Caco-2 (cell line): ENCODE measurements at regions not wholly inside any gene's neighbourhood (a gene's known extent, or its start where the extent isn't known, plus 50 kb on each side); places are given as distances from the start of the nearest gene placed in this dataset.

Experiments
- BruUV-seq: library from RNA; stranded (reverse); fragments of 400-500 nt; replicated peaks from 2 replicates; lab custom pipeline; 2021; lab: Mats Ljungman, UMichigan
- CTCF ChIA-PET: fragments of 300-600 bp; sonication (Branson Sonifier 250); formaldehyde crosslinking; loops from one replicate; lab custom pipeline; 2022; ENCODE audit warnings: antibody characterized with exemption; lab: Charles Lee
- POLR2A ChIA-PET: fragments of 300-600 bp; sonication (Branson Sonifier 250); formaldehyde crosslinking; loops from one replicate; lab custom pipeline; 2022; ENCODE audit warnings: antibody characterized with exemption; lab: Charles Lee
- DNase-seq, 2 experiments: peaks; one replicate each; pipeline versions ENCODE4 v3.0.0 to v3.0.0-alpha.2; 2020 to 2022
- H3K27me3 ChIP-seq: replicated peaks from 2 replicates; pipeline ENCODE4 v1.6.0; 2011; ENCODE audit warnings: low read length; ENCODE audit not compliant: control insufficient read depth, insufficient read depth
- H3K36me3 ChIP-seq: 2 replicates; pipeline ENCODE4 v1.5.1; 2011; ENCODE audit warnings: low read length; ENCODE audit not compliant: control insufficient read depth, insufficient read depth
- H3K4me1 ChIP-seq: fragments of 250-450 bp; sonication (Bioruptor Pico); 2 replicates; pipeline ENCODE4 v1.5.1; 2020; ENCODE audit warnings: mild to moderate bottlenecking
- H3K4me3 ChIP-seq: 2 replicates; pipeline ENCODE4 v1.5.1; 2011; ENCODE audit warnings: low read depth, mild to moderate bottlenecking, control low read depth, low read length
- H3K9me3 ChIP-seq: fragments of 250-450 bp; sonication (Bioruptor Pico); 2 replicates; pipeline ENCODE4 v1.5.1; 2020; ENCODE audit warnings: mild to moderate bottlenecking, moderate library complexity
- H3K27ac Mint-ChIP-seq: one replicate; pipeline ENCODE4 v1.8.0; 2022; ENCODE audit warnings: mixed read lengths; ENCODE audit not compliant: unreplicated experiment
- H3K27me3 Mint-ChIP-seq: one replicate; pipeline ENCODE4 v1.8.0; 2022; ENCODE audit warnings: mixed read lengths; ENCODE audit not compliant: insufficient read depth, unreplicated experiment
- H3K36me3 Mint-ChIP-seq: one replicate; pipeline ENCODE4 v1.8.0; 2022; ENCODE audit warnings: mild to moderate bottlenecking, mixed read lengths; ENCODE audit not compliant: insufficient read depth, unreplicated experiment
- H3K4me1 Mint-ChIP-seq: one replicate; pipeline ENCODE4 v1.8.0; 2022; ENCODE audit warnings: low read depth, mixed read lengths; ENCODE audit not compliant: unreplicated experiment
- H3K4me3 Mint-ChIP-seq: one replicate; pipeline ENCODE4 v1.8.0; 2022; ENCODE audit warnings: mild to moderate bottlenecking, moderate library complexity, mixed read lengths; ENCODE audit not compliant: unreplicated experiment
- H3K9me3 Mint-ChIP-seq: one replicate; pipeline ENCODE4 v1.8.0; 2022; ENCODE audit warnings: mixed read lengths; ENCODE audit not compliant: unreplicated experiment
- intact Hi-C: fragments of 100-400 bp; cut with micrococcal nuclease; formaldehyde crosslinking; loops from one replicate; pipeline ENCODE4 v1.10.0; 2022; ENCODE audit not compliant: unreplicated experiment
- TF ChIP-seq, protein P1 (sequence below), 2 experiments: fragments of 200-600 bp in 1 of 2; IDR thresholded peaks; 1 replicate in 1 of 2; 2 replicates in 1 of 2; pipeline versions ENCODE4 v1.5.1 to v1.8.0; 2011 to 2022; ENCODE audit warnings: antibody characterized with exemption in 1 of 2, control low read depth in 1 of 2, inconsistent platforms in 1 of 2, low read depth in 1 of 2, low read length in 1 of 2, mild to moderate bottlenecking in 1 of 2, moderate library complexity in 1 of 2; ENCODE audit not compliant: insufficient read depth in 1 of 2, severe bottlenecking in 1 of 2, unreplicated experiment in 1 of 2

DNA sequence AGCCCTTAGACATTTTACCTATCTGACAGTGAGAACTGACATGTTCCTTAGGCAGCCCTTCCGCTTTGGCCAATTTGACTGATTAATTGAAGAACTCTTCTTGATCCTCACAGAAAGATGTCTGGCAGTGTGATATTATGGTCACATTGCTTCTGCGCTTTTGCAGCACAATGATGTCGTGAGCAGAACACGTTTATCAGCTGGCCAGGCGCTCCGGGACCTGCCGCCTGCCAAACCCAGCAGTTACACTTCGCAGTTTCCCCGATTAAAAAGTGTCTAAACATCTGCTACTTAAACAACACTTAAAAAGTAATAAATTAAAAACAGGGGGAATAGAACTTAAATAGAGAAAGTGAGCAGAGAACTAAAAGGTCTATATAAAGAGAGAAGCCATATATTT lies 103.5 kb upstream of the ETS2 start:
- H3K27ac Mint-ChIP-seq: no peak overlapping the region
- no peak overlapping the region for H3K4me3 Mint-ChIP-seq
- TF ChIP-seq, protein P1, sequence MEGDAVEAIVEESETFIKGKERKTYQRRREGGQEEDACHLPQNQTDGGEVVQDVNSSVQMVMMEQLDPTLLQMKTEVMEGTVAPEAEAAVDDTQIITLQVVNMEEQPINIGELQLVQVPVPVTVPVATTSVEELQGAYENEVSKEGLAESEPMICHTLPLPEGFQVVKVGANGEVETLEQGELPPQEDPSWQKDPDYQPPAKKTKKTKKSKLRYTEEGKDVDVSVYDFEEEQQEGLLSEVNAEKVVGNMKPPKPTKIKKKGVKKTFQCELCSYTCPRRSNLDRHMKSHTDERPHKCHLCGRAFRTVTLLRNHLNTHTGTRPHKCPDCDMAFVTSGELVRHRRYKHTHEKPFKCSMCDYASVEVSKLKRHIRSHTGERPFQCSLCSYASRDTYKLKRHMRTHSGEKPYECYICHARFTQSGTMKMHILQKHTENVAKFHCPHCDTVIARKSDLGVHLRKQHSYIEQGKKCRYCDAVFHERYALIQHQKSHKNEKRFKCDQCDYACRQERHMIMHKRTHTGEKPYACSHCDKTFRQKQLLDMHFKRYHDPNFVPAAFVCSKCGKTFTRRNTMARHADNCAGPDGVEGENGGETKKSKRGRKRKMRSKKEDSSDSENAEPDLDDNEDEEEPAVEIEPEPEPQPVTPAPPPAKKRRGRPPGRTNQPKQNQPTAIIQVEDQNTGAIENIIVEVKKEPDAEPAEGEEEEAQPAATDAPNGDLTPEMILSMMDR (IDR thresholded peaks at IDR 0.05; ENCODE audit: insufficient read depth in 1 of 2, low read depth in 1 of 2, low read length in 1 of 2, severe bottlenecking in 1 of 2, unreplicated experiment in 1 of 2): no peak
- H3K4me1 ChIP-seq: no peaks in the 10 kb centered on the region
- CTCF ChIA-PET: interaction anchor here (0.7 kb wide), 1 partner anchor 255 kb away, joined by 11 read pairs; no protein-coding TSS in a partner anchor
- no peaks in the 10 kb centered on the region for H3K9me3 Mint-ChIP-seq
- BruUV-seq: no TSS peak
- peaks cover 5% of the 10 kb centered on the region for H3K27me3 Mint-ChIP-seq
- no peaks in the 10 kb centered on the region for H3K9me3 ChIP-seq
- intact Hi-C loops: no loop called here
- H3K4me1 Mint-ChIP-seq: no peaks in the 10 kb centered on the region
- no peak for DNase-seq
- no peaks in the 10 kb centered on the region for H3K36me3 ChIP-seq
- no peaks in the 10 kb centered on the region for H3K36me3 Mint-ChIP-seq
- H3K27me3 ChIP-seq: no peaks in the 10 kb centered on the region; the same call in 1 of the 2 replicates
- POLR2A ChIA-PET: no interaction called here
- no peak overlapping the region for H3K4me3 ChIP-seq

DNA sequence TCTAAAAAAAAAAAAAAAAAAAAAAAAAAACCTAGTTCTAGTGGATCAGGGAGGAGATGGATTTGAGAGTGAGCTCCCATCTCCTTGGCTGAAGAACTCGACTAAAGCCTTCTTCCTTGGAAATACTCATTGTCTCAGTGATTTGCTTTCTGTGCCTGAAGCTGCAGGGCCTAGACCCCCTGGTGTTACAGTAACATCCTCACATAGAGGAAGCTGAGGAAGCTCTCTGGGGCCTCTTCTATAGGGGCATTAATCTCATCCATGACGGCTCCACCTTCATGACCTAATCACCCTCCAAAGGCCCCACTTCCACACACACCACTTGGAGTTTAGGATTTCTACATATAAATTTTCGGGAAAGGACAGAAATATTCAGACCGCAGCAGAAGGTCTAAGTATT lies 95.9 kb upstream of the ETS2 start:
- POLR2A ChIA-PET: no interaction called here

DNA sequence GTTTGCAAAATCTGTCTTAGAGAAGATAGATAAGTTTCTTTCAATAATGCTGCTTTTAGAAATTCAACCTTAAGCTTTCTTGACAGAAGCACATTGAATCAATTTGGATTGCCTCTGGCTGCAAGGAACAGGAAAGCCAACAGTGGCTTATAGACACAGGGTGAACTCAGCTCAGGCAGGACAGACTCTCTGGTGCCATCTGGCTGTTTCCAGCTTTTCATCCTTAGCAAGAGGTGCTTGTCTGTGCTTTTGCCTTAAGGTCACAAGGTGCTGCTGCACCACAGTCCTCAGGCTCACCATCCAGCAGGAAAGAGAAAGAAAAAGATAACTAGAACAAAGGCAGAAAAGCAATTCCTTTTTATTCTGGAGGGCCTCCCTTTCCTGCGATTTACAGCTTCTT lies 93.7 kb upstream of the ETS2 start:
- BruUV-seq: no TSS peak
- peak; percentile 67 to 69 for DNase-seq
- Mint-ChIP-seq H3K4me1 (no peaks in the 10 kb centered on the region), H3K27ac (no peak overlapping the region), H3K27me3 (no peaks in the 10 kb centered on the region), H3K36me3 (no peaks in the 10 kb centered on the region), H3K9me3 (no peaks in the 10 kb centered on the region), H3K4me3 (no peak overlapping the region)
- ChIA-PET CTCF (interaction anchor here (0.7 to 1.2 kb wide), 7 partner anchors 18 to 426 kb away, joined by 3 to 14 read pairs (median 3); no protein-coding TSS in a partner anchor), POLR2A (no interaction called here)
- Histone ChIP-seq H3K9me3 (no peaks in the 10 kb centered on the region), H3K27me3 (no peaks in the 10 kb centered on the region), H3K4me3 (no peak overlapping the region), H3K4me1 (no peaks in the 10 kb centered on the region), H3K36me3 (no peaks in the 10 kb centered on the region)
- TF ChIP-seq, protein P1 (IDR thresholded peaks at IDR 0.05; ENCODE audit: insufficient read depth in 1 of 2, low read depth in 1 of 2, low read length in 1 of 2, severe bottlenecking in 1 of 2, unreplicated experiment in 1 of 2): peak; percentile 53 to 79
- intact Hi-C loops: loop anchor here (1.0 to 2.0 kb wide), 2 partner anchors 43 to 207 kb away; no protein-coding TSS in a partner anchor

More for the DNA sequence above, 95.9 kb upstream of the ETS2 start:
- no peak for DNase-seq
- TF ChIP-seq, protein P1 (IDR thresholded peaks at IDR 0.05; ENCODE audit: insufficient read depth in 1 of 2, low read depth in 1 of 2, low read length in 1 of 2, severe bottlenecking in 1 of 2, unreplicated experiment in 1 of 2): no peak
- Mint-ChIP-seq H3K36me3 (no peaks in the 10 kb centered on the region), H3K4me1 (no peaks in the 10 kb centered on the region), H3K9me3 (no peaks in the 10 kb centered on the region), H3K4me3 (no peak overlapping the region), H3K27me3 (no peaks in the 10 kb centered on the region), H3K27ac (no peak overlapping the region)
- no peaks in the 10 kb centered on the region for H3K9me3 ChIP-seq
- intact Hi-C loops: no loop called here
- no peaks in the 10 kb centered on the region; the same call in 1 of the 2 replicates for H3K27me3 ChIP-seq
- CTCF ChIA-PET: no interaction called here
- BruUV-seq: no TSS peak
- H3K4me1 ChIP-seq: no peaks in the 10 kb centered on the region
- no peak overlapping the region for H3K4me3 ChIP-seq
- H3K36me3 ChIP-seq: no peaks in the 10 kb centered on the region
